UCSD-AML1 (cell line): ENCODE measurements at regions not wholly inside any gene's neighbourhood (a gene's known extent, or its start where the extent isn't known, plus 50 kb on each side); places are given as distances from the start of the nearest gene placed in this dataset.

ENCODE experiments used
- DNase-seq: peaks from one replicate; lab custom pipeline; 2025; ENCODE audit not compliant: unreplicated experiment; lab: John Stamatoyannopoulos, UW

DNA sequence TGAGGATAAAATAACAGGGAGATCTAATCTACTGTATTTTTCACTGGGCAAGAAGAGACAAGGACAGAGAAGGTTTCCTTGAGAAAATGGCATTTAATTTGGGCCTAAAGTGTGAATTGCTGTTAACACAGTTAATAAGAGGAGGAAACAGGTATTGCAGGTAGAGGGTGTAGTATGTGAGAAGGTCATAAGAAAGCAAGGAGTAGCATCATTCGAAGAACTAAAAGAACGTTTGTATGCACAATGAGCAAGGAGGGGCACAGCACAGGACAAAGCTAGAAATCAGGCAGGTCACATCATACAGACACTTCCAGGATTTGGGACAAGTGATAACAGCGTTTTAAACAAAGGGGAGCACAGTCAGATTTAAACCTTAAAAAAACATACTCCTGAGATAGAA is 85.1 kb upstream of the PLEKHA5 start:
- no peak for DNase-seq

GRCh38 chr12:19044891-19045290 is 84.6 kb upstream of the PLEKHA5 start:
- DNase-seq = no peak

GRCh38 chr12:19045426-19045825 is 84.1 kb upstream of the PLEKHA5 start:
- DNase-seq = no peak

GRCh38 chr12:19048943-19049342 is 80.6 kb upstream of the PLEKHA5 start:
- no peak for DNase-seq

GRCh38 chr12:19052689-19053088 is 76.8 kb upstream of the PLEKHA5 start:
- no peak for DNase-seq

DNA sequence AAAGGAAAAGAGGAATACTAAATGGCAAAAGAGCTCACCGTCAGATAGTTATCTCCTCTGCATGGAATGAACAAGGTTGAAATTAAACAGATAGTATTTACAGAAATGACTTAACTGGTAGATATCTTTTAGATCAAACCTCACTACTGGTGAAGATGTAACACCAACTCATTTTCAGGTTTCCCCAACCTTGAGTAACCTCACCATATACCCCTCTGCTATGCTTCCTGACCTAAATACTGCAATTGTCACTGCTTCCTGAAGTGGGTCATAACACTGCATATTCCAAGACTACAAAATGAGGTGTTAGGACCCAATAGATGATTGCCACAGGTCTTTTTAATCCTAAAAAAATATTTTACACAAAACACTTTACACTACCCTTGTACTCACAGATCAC is 76.3 kb upstream of the PLEKHA5 start:
- no peak for DNase-seq

DNA sequence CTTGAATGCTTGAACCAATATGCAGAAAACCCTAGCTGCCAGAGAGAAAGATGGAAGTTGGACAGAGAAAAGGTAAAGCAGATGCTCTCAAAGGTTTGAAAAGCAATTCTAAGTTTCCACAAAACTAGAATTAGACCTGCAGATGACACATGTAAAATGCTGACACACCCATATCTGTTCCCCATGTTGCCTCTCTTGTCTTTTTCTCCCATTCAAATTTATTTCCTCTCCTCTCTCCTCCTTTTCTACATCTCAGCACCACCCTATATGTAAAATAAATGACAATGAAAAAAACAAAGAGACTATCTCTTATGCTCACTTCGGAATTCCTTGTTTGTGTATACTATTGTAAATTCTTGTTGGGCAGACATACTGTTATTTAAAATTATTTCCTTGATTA is 75.5 kb upstream of the PLEKHA5 start:
- no peak for DNase-seq

DNA sequence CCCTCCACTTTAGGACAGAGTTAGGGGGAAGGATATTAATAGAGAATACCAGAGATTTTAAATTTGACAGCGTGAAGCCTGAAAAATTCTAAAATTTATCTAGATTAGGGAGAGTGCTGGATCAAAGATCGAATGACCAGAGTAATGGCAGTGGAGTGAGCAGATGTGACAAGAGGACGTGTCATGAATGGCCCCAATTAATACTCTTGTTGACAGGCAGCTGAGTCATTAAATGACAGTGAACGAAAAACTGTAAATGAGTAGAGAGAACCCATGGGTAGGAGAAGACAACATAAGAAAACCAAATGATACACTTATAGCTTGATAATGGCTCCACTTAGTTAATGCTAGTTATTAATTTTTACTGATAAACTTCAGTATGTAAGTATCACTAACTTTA is 73.9 kb upstream of the PLEKHA5 start:
- DNase-seq = no peak

- DNase-seq = no peak
These were observed 71.1 kb upstream of the PLEKHA5 start for GRCh38 chr12:19058235-19059021.

- DNase-seq = no peak
These were observed 64.8 kb upstream of the PLEKHA5 start for GRCh38 chr12:19064713-19065112.

GRCh38 chr12:19065223-19065622 is 64.3 kb upstream of the PLEKHA5 start:
- DNase-seq = no peak

DNA sequence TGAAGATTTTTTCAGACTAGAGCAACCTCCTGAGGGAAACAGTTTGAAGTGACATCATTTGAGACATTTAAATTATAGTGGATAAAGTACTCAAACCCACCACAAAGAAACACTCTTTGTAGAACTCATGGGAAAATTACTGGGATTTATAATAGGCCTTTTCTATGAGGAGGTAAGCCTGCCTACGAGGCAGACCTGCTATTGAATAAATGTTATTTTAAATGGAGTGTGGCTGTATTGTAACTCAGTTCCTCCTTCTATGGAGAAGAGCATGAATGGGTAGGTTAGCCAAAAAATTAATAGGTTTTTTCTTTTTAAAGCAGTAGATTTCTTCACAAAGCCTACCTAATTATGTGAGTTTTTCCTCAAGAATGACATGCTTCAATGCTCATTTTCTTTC is 63.7 kb upstream of the PLEKHA5 start:
- no peak for DNase-seq

GRCh38 chr12:19066475-19067001 is 63.0 kb upstream of the PLEKHA5 start:
- DNase-seq = no peak

DNA sequence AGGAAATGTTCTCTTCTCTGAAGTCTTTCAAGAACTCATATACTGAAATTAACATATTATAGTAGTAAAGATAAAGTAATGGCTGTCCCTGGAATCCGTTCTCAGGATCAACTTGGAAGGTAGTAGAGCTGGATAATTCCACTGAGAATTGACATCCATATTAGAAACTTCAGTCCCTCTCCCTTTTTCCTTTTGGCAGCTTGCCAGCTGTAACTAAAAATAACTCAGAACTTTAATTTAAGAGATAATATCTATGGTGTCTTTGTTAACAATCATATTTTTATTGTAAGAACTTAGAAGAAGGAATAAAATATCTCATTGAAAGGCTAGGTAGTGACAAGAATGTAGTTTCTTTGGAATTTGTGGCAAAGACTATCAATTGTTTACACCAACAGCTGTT is 61.4 kb upstream of the PLEKHA5 start:
- DNase-seq = no peak

DNA sequence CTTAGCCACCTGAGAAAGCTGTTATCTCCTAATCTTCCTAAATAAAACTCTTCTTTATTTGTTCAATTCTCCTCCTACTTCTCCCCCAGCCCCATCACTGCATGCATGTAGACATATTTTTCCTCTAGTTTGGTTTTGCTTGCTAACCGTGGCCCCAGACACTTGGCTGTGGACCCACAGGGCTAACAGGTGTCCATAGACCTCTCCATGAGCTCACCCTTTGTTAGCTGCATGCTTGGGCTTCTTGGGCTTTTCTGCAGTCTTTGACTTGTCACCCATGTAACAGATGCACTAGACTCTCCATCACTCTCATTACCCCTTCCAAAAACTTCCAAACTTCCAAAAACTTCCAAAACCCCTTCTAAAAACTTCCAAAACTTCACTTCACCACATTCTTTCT is 59.2 kb upstream of the PLEKHA5 start:
- no peak for DNase-seq

- DNase-seq = no peak
These were observed 54.8 kb upstream of the PLEKHA5 start for GRCh38 chr12:19074700-19075099.

GRCh38 chr12:19075711-19076340 is 53.7 kb upstream of the PLEKHA5 start:
- no peak for DNase-seq
